ENCODE measurements at regions not wholly inside any gene's neighbourhood (a gene's known extent, or its start where the extent isn't known, plus 50 kb on each side); places are given as distances from the start of the nearest gene placed in this dataset.

DNA sequence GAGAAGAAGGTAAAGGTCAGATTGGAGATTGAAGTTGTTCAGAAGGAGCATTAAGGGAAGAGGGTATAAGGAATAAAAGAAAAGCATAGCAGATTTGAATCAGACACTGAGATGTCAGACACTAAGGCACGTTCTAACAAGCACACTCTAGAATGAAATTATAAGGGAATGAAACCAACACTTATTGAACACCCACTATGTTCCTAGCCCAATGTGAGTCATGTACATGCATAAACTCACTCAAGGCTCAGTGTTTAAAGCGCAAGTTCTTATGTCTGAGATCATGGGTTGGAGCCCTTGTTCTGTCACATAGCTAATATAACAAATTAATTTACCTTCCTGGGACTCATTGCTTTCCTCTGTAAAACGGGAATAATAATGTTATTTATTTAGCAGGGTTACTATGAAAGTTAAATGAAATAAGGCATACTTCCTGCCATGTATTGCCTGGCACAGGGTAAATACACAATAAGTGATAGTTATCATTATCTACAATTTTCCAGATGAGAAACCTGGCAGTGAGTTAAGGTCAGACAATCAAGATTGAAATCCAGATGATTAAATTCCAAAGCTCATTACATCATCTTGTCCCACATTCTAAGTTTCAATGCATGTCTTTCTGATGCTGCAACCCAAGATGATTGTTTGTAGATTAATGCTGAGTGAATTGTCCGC is 68.3 kb upstream of the DACH1 start:
- DNase-seq, result no peak

DNA sequence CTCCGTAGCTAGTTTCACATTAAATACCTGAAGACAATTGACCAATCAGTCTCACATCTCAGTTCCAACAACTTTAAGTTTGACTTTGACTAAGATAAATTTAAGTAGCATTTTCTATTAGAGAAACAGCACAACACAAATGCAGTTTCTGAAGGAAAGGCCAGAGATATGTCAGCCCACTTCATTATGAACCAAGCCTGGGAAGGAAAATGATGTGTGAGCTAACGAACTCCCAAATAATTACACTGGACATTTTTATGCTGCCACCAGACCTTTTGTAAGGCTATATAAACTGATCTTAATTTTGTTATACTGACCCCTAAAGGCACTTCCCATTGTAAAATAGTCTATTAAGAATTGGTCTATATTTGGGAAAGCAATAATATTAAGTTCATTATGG is 57.9 kb upstream of the DACH1 start:
- DNase-seq, result no peak

- no peak for DNase-seq
Measured at GRCh38 chr13:71922194-71922593, 55.2 kb upstream of the DACH1 start.

Measured in femur (tissue), 1 donor.